ENCODE measurements at regions not wholly inside any gene's neighbourhood (a gene's known extent, or its start where the extent isn't known, plus 50 kb on each side); places are given as distances from the start of the nearest gene placed in this dataset.

DNA sequence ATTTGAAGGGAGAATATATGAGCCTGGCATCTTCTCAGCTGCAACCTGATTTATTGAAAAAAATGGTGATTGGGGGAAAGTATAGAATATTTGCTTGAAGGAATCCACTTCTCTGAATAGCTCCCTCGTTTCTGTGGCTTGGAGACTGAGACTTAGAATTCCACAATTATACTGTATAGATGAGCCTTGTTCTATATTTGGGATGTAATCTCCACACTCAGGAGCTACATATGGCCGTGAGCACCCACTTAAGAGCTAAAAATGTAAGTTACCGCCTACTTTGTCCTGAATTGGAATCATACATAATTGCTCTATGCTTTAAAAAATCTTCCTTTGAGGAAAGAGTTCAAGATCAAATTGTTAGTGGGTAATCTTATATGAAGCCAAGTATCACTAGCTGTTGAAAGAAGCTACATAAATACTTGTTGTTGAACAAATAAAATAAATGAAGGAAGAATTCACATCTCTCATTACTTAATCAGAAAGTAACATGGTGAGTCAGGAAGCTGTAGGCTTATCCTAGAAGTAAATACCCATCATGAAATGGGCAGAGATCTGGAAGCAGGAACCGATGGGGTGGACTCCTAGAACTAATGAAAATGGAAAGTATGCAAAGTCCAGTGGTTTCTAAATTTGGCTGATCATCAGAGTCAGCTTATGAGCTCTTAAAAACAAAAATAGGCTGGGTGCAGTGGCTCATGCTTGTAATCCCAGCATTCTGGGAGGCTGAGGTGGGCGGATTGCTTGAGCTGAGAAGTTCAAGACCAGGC is 254.3 kb downstream of the SOX4 start:
- H2AFZ ChIP-seq (ENCODE audit: low read depth, low read length), result no peak overlapping the region

DNA sequence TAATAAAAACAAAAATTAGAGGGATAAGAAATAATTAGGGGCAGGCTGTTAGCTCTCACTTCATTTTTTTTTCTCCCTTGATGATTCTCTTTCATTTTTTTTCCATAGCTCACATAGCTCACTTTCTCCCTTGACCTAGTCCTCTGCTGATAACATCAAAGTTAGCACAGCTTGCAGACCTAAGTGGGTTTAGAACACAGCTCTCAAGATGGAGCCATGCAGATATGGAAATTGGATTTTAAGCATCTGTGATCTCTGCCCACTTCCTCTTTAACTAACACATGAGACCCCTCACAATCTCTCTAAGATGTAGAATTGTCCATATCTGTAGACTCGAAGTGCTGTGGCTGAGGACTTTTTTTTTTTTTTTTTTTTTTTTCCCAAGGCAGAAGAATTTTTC is 257.1 kb downstream of the SOX4 start:
- H3K9me3 ChIP-seq (ENCODE audit: insufficient read depth, low read length, severe bottlenecking), result no peaks in the 10 kb centered on the region
- no peaks in the 10 kb centered on the region for H3K36me3 ChIP-seq (ENCODE audit: insufficient read depth, low read length)
- ATAC-seq (ENCODE audit: insufficient read depth, low read depth) (peak; percentile 87), DNase-seq (peak; percentile 65)
- H3K79me2 ChIP-seq (ENCODE audit: insufficient read depth, low read length), result peaks cover 21% of the 10 kb centered on the region
- peak overlapping the region; percentile 27 for H3K9ac ChIP-seq (ENCODE audit: low read depth, low read length)
- H3K27ac ChIP-seq (ENCODE audit: low read length), result peak overlapping the region; percentile 88
- H3K4me1 ChIP-seq (ENCODE audit: insufficient read depth, low read length), result peaks cover 62% of the 10 kb centered on the region
- no peak overlapping the region for H3K4me3 ChIP-seq (ENCODE audit: low read depth in 1 of 2, low read length in 2 of 2)
- H3K27me3 ChIP-seq (ENCODE audit: insufficient read depth, low read length, poor library complexity), result no peaks in the 10 kb centered on the region
- H4K20me1 ChIP-seq (ENCODE audit: insufficient read depth, low read length), result no peaks in the 10 kb centered on the region
- no peak overlapping the region for H2AFZ ChIP-seq (ENCODE audit: low read depth, low read length)
- TF ChIP-seq EZH2 (IDR thresholded peaks at IDR 0.05; ENCODE audit: borderline replicate concordance, low read depth, low read length, severe bottlenecking), result no peak
- TF ChIP-seq, protein P1, sequence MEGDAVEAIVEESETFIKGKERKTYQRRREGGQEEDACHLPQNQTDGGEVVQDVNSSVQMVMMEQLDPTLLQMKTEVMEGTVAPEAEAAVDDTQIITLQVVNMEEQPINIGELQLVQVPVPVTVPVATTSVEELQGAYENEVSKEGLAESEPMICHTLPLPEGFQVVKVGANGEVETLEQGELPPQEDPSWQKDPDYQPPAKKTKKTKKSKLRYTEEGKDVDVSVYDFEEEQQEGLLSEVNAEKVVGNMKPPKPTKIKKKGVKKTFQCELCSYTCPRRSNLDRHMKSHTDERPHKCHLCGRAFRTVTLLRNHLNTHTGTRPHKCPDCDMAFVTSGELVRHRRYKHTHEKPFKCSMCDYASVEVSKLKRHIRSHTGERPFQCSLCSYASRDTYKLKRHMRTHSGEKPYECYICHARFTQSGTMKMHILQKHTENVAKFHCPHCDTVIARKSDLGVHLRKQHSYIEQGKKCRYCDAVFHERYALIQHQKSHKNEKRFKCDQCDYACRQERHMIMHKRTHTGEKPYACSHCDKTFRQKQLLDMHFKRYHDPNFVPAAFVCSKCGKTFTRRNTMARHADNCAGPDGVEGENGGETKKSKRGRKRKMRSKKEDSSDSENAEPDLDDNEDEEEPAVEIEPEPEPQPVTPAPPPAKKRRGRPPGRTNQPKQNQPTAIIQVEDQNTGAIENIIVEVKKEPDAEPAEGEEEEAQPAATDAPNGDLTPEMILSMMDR (IDR thresholded peaks at IDR 0.05; ENCODE audit: borderline replicate concordance, extremely low read depth, low read length, poor library complexity, severe bottlenecking), result no peak
- H3K4me2 ChIP-seq (ENCODE audit: insufficient read depth, low read length), result peak overlapping the region; percentile 47

More for the DNA sequence above, 254.3 kb downstream of the SOX4 start:
- no peaks in the 10 kb centered on the region for H3K36me3 ChIP-seq (ENCODE audit: insufficient read depth, low read length)
- peaks cover 19% of the 10 kb centered on the region for H3K79me2 ChIP-seq (ENCODE audit: insufficient read depth, low read length)
- H3K9ac ChIP-seq (ENCODE audit: low read depth, low read length), result peak overlapping the region; percentile 44
- no peaks in the 10 kb centered on the region for H3K9me3 ChIP-seq (ENCODE audit: insufficient read depth, low read length, severe bottlenecking)
- H4K20me1 ChIP-seq (ENCODE audit: insufficient read depth, low read length), result no peaks in the 10 kb centered on the region
- peaks cover 71% of the 10 kb centered on the region for H3K4me1 ChIP-seq (ENCODE audit: insufficient read depth, low read length)
- H3K4me3 ChIP-seq (ENCODE audit: low read depth in 1 of 2, low read length in 2 of 2), result no peak overlapping the region; a peak in 1 of 4 replicates
- H3K27me3 ChIP-seq (ENCODE audit: insufficient read depth, low read length, poor library complexity), result no peaks in the 10 kb centered on the region
- no peak for DNase-seq
- no peak for ATAC-seq (ENCODE audit: insufficient read depth, low read depth)
- TF ChIP-seq EZH2 (IDR thresholded peaks at IDR 0.05; ENCODE audit: borderline replicate concordance, low read depth, low read length, severe bottlenecking), result no peak
- TF ChIP-seq, protein P1 (IDR thresholded peaks at IDR 0.05; ENCODE audit: borderline replicate concordance, extremely low read depth, low read length, poor library complexity, severe bottlenecking), result no peak
- H3K27ac ChIP-seq (ENCODE audit: low read length), result peak overlapping the region; percentile 88
- peak overlapping the region; percentile 49 for H3K4me2 ChIP-seq (ENCODE audit: insufficient read depth, low read length)

DNA sequence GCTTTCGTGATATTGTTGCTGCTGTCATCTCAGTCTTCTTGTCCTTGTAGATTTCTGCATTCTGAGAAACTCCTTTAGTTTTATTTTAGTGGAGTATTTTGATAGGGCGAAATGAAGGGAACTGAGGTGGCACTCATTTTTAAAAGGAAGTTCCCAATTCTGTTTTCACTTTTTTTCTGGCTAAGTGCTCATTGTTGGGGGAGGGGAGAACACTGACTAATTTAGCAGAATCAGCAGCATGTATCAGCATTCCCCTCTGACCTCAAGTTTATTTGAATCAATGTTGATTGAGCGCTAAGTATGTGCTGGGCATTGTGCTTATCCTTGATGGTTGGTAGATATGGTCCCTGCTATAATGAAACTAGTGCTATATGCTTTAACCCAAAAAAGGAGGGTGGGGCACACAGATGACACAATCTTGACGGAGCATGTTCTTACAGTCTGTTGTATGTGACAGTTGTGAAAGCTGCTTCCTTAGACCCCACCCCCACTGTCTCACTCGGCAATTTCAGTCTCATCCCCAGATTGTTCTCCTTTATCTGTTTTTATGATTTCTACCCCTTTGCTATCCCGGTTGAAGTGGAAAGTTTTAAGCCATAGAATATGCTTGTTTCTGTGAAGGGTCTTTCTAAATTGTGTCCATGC is 262.4 kb downstream of the SOX4 start:
- peaks cover 16% of the 10 kb centered on the region for H3K4me1 ChIP-seq (ENCODE audit: insufficient read depth, low read length)
- TF ChIP-seq, protein P1 (IDR thresholded peaks at IDR 0.05; ENCODE audit: borderline replicate concordance, extremely low read depth, low read length, poor library complexity, severe bottlenecking), result no peak
- no peak for TF ChIP-seq EZH2 (IDR thresholded peaks at IDR 0.05; ENCODE audit: borderline replicate concordance, low read depth, low read length, severe bottlenecking)
- no peak overlapping the region for H2AFZ ChIP-seq (ENCODE audit: low read depth, low read length)
- no peak overlapping the region for H3K9ac ChIP-seq (ENCODE audit: low read depth, low read length)
- no peaks in the 10 kb centered on the region for H3K27me3 ChIP-seq (ENCODE audit: insufficient read depth, low read length, poor library complexity)
- H3K4me3 ChIP-seq (ENCODE audit: low read depth in 1 of 2, low read length in 2 of 2), result no peak overlapping the region
- no peak overlapping the region; the same call in 1 of the 2 replicates for H3K27ac ChIP-seq (ENCODE audit: low read length)
- peak; percentile 60 for ATAC-seq (ENCODE audit: insufficient read depth, low read depth)
- H3K9me3 ChIP-seq (ENCODE audit: insufficient read depth, low read length, severe bottlenecking), result no peaks in the 10 kb centered on the region
- no peaks in the 10 kb centered on the region for H4K20me1 ChIP-seq (ENCODE audit: insufficient read depth, low read length)
- H3K79me2 ChIP-seq (ENCODE audit: insufficient read depth, low read length), result peaks cover 13% of the 10 kb centered on the region
- no peak for DNase-seq
- peaks cover 2% of the 10 kb centered on the region; the same call in 1 of the 2 replicates for H3K36me3 ChIP-seq (ENCODE audit: insufficient read depth, low read length)
- no peak overlapping the region for H3K4me2 ChIP-seq (ENCODE audit: insufficient read depth, low read length)
